GM18909 (cell line): ENCODE measurements at regions not wholly inside any gene's neighbourhood (a gene's known extent, or its start where the extent isn't known, plus 50 kb on each side); places are given as distances from the start of the nearest gene placed in this dataset.
"Not testable (repeated sequence)": the region's sequence is repeated elsewhere in the genome, so short reads cannot be mapped to it uniquely, and the experiment has no call there.

Experiments
- ATAC-seq: cut with Tn5 transposase; IDR thresholded peaks from one replicate; pipeline ENCODE4 v1.9.1; 2021; ENCODE audit warnings: mild to moderate bottlenecking; ENCODE audit not compliant: unreplicated experiment, poor library complexity

DNA sequence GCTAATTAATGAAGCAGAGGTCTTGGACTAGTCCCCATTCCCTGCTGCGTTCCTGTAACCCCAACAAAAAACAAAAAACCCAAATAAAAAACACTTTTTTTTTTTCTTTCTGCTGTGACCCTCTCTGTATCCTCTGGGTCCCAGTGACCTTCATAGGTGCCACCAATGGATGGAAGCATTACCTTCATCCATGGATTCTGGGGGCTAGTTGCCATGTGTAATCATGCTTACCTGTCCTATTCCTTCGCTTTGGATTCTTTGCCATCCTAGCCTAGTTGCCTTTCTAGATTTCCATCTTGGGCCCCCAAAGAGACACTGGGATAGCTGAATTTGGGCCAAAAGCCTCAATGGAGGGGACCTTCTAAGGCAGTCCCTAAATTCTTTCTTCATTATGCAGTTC lies 1208.7 kb downstream of the BRINP3 start:
- no peak for ATAC-seq

DNA sequence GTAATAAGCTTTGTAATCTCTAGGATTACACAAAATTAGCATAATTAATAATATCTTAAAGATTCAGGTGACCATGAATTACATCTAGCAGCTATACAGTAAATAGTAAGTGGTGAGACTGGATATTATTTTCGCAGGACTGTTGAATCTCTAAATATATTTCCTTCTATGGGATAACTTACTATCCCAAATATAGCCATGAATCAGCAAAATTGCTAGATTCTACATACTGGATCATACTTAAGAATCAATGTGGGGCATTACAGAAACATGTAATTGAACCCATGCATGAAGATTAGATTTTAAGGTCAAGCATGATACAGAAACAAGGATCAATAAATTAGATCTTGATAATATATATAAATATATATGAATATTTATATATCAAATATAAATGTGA lies 1203.4 kb downstream of the BRINP3 start:
- ATAC-seq, result no peak

DNA sequence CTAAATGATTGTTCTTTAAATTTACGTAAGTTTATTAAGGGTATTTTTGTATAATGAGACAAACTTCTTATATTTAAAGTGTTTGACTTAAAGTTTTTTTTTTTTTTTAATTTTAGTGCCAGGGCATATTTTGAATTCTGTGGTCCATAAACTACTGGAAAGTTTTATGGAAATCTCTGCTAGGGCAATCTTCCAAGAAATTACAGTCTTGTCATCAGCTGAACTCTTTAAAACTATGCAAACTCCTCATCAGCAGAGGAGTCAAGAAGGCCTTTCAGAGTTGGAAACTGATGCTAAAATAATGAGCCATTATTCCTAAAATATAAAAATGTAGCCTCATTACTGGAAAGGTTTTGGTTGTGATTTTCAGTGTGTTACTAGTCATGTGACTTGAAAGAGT lies 1201.9 kb downstream of the BRINP3 start:
- no peak for ATAC-seq

DNA sequence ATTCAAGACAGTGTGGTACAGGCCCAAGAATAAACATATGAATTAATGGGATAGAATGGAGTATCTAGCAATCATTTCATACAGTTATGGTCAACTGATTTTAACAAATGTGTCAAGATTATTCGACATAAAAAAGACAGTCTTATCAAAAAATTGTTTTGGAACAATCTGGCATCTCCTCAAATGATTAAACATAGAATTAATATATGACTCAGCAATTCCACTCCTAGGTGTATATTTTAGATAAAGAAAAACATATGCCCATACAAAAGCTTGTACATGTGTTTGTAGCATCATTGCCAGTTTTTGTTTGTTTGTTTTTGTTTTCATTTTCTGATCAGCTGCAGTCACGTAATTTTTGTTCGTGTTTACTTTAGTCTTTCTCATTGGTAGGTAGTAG lies 1188.3 kb downstream of the BRINP3 start:
- ATAC-seq, result no peak

DNA sequence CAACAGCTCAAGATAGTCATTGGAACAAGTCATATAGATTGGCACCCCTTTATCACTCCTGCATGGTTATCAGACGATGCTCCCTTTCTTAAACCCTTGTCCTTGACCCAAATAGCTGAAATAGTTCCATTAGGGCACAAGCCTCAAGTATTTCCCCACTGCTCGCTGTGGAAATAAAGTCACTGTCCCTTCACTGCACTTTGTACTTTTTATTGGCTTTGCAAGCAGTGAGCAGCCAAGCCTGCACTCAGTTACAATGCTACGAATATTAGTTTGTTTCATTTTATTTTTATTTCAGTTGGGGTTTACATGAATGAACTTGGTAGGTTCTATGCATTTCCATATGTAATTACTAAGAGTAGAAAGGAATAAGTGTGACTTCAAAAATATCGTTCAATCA lies 1176.4 kb downstream of the BRINP3 start:
- no peak for ATAC-seq

DNA sequence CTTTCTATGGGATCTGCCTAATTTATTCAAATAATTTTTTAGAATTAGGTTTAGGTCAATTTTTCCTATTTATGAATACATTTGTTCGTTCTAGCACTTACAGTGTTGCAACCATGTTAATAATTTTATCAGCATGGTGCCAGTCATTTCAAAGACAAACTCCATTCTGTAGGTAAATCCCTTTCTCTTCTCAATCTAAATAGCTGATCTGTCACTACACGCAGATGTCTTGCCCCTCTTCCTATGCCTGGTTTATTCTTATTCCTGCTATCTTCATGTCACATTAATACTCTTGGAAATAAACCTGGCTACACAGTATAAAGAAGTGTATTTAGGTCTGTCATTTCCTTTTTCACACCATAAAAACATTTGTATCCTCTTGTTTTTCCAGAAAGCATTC lies 1172.4 kb downstream of the BRINP3 start:
- ATAC-seq, result no peak

DNA sequence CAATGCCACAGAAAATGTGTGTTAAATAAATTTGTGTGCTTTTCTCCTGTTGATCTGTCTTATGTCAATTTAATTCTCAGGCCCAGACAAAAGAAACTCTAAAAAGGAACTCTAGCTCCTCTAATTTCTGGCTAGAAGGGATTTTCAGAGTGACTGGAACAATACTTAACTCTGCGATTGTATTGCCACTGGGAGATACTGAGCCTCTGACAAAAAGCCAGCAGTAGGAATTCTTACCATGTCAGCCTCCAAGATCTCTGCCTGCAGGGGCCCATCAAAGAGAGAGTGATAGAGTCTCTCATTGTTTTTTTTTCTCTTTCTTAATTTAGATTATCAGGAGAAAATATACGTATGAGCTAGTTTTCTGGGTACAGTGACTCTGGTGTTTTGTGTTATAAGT lies 1165.7 kb downstream of the BRINP3 start:
- no peak for ATAC-seq

DNA sequence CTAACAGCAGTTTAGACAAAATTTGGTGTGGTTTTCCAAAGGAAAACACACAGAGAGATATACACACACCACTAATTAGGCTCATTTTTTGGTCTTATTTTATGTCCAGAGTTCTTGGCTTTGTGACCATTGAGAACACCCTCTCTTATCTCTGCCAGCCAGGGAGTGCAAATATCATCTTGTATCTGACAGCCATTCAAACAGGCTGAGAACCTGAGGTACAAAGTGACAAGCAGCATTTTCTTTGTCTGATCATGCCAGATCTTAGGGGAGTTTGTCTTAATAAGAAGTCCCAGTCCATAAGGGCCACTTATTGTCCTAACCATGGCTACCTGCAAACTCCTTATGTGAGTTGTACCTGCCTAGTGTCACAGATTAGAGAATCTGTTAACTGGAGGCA lies 1165.2 kb downstream of the BRINP3 start:
- ATAC-seq, result no peak

DNA sequence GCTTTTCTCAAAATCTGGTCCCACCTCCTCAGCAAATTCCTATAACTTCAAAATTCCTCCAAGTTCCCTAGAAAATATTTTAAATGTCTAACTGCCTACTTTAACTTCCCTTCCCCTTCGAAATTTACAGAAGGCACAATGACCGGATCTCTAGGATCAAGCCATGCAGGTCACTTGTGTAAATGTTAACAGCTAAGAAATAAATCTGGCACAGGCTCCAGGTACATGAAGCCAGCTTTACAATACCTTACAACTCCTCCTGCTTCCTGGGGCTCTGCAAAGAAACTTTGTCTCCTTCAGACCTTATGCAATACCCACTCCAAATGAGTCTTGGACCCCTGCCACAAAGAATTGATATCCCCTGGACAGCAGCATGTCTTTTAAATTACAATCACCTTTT lies 1164.2 kb downstream of the BRINP3 start:
- no peak for ATAC-seq

DNA sequence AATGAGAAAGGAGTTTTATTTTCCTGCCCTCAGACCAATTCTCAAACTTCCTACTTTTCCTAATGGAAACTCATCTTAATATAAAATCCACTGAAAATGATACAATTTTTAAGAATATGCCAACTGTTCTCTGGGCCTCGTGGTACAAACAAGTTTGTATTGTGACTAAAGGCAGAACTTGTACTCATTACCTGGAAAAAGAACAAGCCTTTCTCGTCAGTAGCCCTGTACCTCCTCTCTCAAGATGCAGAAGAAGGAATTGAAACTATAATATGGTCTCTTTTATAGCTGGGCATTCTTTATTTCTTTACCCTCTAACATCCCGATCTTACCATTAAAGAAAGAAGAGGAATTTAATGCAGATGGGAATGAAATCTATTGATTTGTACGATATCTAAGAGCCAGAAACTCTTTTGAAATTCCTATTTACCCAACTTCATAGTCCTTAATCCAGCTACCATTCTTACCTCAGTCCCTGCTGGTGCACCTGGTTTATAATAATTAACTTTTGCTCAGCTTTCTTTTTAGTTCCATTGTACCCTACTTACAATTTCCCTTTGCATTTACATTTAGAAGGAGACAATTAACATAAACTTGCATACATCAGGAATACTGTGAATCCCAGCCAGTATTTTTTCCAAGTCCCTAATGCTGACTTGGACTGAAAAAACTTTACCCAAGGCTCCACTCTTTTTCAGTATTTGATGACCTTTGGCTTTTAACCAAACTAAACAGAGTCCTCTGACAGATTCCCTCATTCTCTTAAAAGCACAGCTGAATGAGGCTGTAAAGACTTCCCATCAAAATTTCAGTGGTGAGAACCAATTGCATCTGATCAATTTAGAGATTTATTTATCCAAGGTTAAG lies 1162.4 kb downstream of the BRINP3 start:
- ATAC-seq, result no peak

DNA sequence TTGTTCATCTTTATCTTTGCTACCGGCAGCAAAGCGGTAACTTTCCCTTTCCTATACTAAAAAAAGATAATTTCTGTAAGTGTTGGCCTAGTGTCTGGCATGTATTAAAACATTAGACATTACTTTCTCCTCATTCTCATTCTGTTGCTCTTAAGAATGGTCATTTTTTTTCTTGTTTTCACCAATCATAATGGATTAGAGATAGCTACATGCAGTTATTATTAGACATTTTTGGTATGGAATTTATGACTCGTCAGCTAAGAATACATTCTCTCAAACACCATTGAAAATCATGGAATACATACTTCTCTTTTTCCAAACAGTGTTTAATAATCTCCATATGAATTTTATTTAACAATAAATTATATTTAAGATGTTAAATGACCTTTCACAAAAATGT lies 1154.6 kb downstream of the BRINP3 start:
- no peak for ATAC-seq

DNA sequence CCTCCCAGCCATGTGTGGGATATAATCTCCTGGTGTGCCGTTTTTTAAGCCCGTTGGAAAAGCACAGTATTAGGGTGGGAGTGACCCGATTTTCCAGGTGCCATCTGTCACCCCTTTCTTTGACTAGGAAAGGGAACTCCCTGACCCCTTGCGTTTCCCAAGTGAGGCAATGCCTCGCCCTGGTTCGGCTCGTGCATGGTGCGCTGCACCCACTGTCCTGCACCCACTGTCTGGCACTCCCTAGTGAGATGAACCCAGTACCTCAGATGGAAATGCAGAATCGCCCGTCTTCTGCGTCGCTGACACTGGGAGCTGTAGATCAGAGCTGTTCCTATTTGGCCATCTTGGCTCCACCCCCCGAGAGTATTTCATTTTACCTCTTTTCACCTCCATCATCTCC lies 1146.6 kb downstream of the BRINP3 start:
- ATAC-seq, result not testable (repeated sequence)

DNA sequence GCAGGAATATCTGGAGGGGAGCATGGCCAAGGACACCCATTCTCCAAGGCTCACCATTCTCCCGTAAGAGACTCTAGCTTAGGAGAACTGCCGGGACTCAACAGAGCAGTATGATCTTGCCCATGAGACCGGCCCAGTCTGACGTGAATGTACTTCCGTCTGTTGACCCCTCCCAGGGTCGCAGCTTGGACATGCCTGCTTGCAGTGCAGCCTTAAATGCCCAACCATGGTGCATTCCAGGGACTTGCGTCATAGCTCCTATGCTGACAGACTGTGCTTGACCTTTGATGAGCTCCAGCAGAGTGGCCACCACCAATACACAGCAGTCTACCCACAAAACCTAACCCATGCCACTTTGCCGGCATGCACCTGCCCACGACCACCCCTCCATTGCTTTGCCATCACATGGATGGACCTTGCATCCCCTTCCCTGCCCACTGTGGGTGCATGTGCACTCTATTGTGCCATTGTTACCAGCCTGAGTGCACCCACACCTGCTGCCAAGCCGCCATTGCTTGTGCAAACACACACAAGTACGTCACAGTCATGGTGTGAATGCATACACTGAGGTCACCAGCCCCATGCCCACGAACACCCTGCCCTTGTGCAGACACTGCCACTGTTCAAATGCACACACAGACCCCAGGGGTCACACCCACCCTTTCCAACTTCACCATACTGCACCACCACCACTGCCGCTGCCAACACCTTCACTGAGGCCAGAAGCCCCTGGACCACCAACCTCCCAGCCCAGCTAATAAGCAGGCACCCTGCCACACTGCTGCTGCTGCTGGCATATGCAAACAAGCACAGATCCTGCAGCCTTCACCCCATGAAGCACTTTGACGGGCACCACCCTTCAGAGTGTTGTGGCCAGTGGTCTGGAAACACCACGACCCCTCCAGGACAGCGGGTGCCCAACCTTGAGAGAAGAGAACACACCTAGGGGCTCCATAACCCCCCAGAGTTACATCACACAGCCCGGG lies 1141.3 kb downstream of the BRINP3 start:
- no peak for ATAC-seq

DNA sequence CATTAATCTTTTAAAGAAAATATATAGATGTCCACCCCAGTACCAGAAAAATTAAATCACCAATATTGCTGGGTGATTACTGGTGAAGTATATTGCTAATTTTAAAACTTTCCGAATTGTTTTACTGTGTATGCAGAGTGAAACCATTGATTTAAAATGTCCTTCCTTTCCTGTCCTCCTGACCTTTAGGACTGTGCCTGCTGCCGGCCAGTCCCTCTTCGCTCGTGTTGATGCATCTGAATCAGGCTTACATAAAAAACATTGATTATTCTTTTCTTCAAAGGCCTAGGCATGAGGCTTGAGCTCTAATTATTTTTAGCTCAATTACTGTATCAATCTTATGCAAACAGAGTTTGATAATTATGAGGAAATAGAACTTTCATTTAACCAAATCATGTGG lies 1128.1 kb downstream of the BRINP3 start:
- no peak for ATAC-seq

DNA sequence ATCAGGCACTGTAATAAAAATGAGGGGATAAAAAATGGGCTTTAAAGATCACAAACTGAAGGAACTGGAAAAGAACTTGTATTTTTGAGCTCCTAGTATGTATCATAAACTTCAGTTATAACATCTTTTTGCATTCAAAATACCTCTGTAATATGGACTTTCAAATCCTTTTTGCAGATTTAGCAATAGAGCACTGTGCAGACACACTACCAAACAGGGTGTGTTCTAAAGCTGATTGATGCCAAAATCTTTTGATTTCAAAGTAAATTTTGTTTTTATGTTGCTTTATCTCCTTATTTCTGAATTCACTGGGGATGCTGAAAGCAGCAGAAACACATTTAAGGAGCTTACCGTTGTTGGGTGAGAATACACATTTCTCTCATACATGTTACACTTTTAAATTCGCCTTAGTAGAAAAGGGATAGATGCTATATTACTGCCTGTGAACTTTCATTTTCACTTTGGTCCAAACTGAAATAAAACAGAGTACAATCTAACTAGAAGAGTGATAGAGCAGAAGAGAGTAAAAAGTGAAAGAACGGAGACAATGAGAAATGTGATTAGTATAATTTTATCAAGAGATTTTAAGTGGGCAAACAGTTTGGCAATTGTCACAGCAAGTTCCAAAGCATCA lies 1126.6 kb downstream of the BRINP3 start:
- ATAC-seq, result no peak

DNA sequence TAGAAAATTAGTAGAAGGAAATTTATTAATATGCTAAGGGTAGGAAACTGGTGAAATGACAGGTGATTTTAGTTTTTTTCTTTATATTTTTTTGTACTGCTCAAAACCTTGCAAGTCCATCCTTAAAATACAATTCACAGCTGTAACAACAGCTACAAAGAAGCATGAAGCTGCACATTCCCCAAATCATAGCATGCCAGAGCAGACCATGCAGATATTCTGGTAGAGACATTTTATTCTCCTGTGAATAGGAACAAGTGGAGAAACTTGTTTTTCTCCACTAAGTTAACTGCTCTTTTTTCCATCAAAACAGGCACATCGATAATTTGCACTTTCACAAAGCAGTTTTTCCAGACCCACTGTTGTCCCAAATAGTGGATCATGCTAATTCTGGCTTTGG lies 1125.7 kb downstream of the BRINP3 start:
- ATAC-seq, result no peak

DNA sequence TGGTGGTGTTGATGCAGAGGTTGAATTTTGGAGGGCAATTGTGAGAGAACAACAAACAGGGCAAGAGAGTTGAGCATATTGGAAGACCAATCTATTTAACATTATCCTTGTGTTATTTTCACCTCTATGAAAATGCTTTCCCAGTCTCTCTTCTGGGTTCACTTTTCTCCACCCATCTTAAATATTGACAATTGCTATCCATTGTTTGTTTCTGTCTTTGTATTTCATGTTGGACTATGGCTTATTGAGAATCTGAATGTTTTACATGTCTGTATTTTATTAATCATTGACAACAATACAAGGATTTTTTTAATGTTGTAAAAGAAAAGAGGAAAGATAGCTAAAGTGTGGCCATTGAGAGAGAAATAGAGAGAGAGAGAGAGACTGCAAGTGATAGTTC lies 1121.5 kb downstream of the BRINP3 start:
- ATAC-seq, result no peak

DNA sequence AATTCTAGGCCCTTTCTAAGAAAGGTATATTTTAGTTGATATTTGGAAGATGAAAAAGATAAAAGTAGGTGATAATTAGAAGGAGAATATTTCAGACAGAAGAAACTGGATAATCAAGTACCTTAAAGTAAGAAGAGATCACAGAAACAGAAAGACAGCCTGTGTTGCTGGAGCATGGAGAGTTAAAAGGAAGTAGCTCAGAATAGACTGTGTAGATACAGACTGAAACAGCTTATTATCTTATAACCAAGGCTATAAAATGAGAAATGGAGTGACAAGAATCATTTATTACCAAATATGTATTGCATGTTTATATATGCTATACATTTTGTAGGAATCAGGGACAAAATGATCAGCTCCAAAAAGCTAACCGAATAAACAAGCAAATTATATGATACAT lies 1120.3 kb downstream of the BRINP3 start:
- no peak for ATAC-seq

DNA sequence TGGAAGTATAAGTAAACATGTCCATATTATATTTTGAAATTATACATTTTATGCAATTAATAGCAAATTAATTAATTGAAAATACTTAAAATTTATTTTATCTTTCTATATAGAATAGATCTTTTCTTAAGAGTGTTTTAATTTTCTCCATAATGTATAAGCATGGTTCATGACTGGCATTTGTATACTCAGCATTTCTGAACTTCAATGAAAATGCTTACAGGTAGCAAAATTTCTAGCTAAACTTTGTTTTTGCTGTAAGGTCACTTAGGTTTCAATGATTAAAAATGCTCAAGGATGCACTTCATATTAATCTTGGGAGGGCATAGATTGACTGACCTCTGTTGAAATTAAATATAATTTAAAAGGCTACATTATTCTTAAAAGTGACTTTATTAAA lies 1108.1 kb downstream of the BRINP3 start:
- no peak for ATAC-seq

DNA sequence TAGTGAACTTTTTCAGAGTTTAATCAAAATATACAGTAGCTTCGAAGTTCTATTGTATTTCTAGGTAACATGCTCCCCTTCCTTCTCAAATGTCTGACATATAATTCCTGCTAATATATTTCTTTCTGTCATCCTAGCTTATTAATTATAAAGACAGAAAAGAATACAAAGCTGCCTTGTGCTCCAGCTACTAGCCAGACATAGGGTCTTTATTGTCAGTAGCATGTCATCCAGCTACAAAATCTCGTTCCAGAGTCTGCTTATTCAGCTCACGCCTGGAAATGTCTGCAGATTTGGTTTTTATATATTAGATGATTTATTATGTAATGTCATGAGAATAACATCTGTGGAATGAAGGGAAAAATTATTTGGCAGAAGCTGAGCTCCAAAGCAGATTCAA lies 1102.8 kb downstream of the BRINP3 start:
- ATAC-seq, result no peak

DNA sequence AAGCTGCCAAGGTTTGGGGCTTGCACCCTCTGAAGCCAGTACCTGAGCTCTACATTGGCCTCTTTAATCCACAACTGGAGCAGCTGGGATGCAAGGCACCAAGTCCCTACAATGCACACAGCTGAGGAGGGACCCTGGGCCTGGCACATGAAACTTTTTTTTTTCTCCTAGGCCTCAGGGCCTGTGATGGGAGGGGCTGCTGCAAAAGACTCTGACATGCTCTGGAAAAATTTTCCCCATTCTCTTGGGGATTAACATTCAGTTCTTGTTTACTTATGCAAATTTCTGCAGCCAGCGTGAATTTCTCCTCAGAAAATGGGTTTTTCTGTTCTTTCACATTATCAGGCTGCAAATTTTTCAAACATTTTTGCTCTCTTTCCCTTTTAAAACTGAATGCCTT lies 1072.2 kb downstream of the BRINP3 start:
- ATAC-seq, result no peak
